Body of pancreas (tissue), 4 donors: ENCODE measurements at regions not wholly inside any gene's neighbourhood (a gene's known extent, or its start where the extent isn't known, plus 50 kb on each side); places are given as distances from the start of the nearest gene placed in this dataset. TPM values are rescaled to one million over a fixed set of nuclear protein-coding genes. Genes with fewer than 3 reads are reported as not detected.

Experiments
- ATAC-seq: fragments of 150-250 bp; one replicate; pipeline ENCODE4 v1.9.1; 2016
- DNase-seq, 4 donors: peaks; one replicate each; pipeline ENCODE4 v3.0.0-alpha.2; 2019
- H3K27ac ChIP-seq, 4 donors: fragments of 200-600 bp; sonication (generic); 1 replicate in 3 of 4; 2 replicates in 1 of 4; pipeline versions ENCODE4 v1.5.1 to v1.6.1; 2016 to 2019; ENCODE audit warnings: mild to moderate bottlenecking in 1 of 4, mixed read lengths in 1 of 4, moderate library complexity in 1 of 4
- H3K27me3 ChIP-seq, 2 donors: fragments of 200-600 bp; sonication (generic); one replicate each; pipeline ENCODE4 v1.6.0; 2016; ENCODE audit warnings: mild to moderate bottlenecking in 1 of 2
- H3K36me3 ChIP-seq, 2 donors: fragments of 200-600 bp; sonication (generic); replicated peaks in 1 of 2; 2 replicates each; pipeline ENCODE4 v1.5.1; 2016; ENCODE audit warnings: low read depth in 2 of 2; ENCODE audit not compliant: insufficient read depth in 1 of 2
- H3K4me1 ChIP-seq: fragments of 200-600 bp; sonication (generic); one replicate; pipeline ENCODE4 v1.6.0; 2016
- H3K4me3 ChIP-seq, 2 donors: fragments of 200-600 bp; sonication (generic); 1 replicate in 1 of 2; 2 replicates in 1 of 2; pipeline ENCODE4 v1.5.1; 2016 to 2019
- H3K9me3 ChIP-seq, 3 donors: fragments of 200-600 bp; sonication (generic); 1 replicate in 2 of 3; 2 replicates in 1 of 3; pipeline ENCODE4 v1.5.1; 2016
- POLR2A ChIP-seq, 3 donors: fragments of 450-650 bp; IDR thresholded peaks; one replicate each; pipeline ENCODE4 v1.6.1; 2016; ENCODE audit warnings: antibody characterized with exemption in 3 of 3, mild to moderate bottlenecking in 2 of 3
- WGBS, 2 donors: methylation state at CpG; one replicate each; pipeline ENCODE4 v1.1.5; 2017; 5-methylcytosine and 5-hydroxymethylcytosine counted together
- intact Hi-C: fragments of 100-400 bp; cut with DNase I; formaldehyde crosslinking; loops from one replicate; pipeline ENCODE4 v1.15.1; 2023
- small RNA-seq: library from RNA; depleted of rRNA; stranded (forward); fragments of <200 nt; gene quantifications from one replicate; pipeline ENCODE3, GENCODE V24; 2016
- TF ChIP-seq, protein P1 (sequence below), 7 experiments: fragments of 450-650 bp in 4 of 7; fragments of 200-600 bp in 3 of 7; sonication (generic) in 3 of 7; IDR thresholded peaks; one replicate each; pipeline ENCODE4 v1.5.1; 2016 to 2019; ENCODE audit warnings: antibody characterized with exemption in 7 of 7

DNA sequence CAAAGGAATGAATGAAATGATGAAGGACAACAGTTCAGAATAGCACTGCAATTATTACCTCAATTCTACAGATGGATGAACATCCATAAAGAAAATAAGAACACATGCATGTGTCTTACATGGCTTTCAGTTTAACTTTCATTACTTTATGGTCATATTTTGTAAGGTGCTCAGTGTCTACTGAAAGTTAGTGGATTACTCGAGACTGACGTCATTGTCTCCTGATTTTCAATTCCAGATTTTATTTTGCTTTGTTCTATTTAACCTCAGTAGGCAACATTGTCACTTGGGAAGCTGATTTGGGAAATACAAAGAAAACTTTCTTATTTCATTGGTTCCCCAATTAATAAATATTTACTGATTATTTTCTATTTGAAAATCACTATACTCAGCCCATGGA, 363.7 kb downstream of the CHSY3 start:
- ATAC-seq (no peak), DNase-seq (no peak)
- no peaks in the 10 kb centered on the region for H3K27me3 ChIP-seq
- TF ChIP-seq POLR2A (IDR thresholded peaks at IDR 0.05): no peak
- TF ChIP-seq, protein P1, sequence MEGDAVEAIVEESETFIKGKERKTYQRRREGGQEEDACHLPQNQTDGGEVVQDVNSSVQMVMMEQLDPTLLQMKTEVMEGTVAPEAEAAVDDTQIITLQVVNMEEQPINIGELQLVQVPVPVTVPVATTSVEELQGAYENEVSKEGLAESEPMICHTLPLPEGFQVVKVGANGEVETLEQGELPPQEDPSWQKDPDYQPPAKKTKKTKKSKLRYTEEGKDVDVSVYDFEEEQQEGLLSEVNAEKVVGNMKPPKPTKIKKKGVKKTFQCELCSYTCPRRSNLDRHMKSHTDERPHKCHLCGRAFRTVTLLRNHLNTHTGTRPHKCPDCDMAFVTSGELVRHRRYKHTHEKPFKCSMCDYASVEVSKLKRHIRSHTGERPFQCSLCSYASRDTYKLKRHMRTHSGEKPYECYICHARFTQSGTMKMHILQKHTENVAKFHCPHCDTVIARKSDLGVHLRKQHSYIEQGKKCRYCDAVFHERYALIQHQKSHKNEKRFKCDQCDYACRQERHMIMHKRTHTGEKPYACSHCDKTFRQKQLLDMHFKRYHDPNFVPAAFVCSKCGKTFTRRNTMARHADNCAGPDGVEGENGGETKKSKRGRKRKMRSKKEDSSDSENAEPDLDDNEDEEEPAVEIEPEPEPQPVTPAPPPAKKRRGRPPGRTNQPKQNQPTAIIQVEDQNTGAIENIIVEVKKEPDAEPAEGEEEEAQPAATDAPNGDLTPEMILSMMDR (IDR thresholded peaks at IDR 0.05): no peak
- no peaks in the 10 kb centered on the region for H3K36me3 ChIP-seq
- 83% methylated on average over 2 of the region's 2 CpGs for WGBS, 2 donors
- intact Hi-C loops: no loop called here
- H3K27ac ChIP-seq: no peak overlapping the region
- no peak overlapping the region for H3K4me3 ChIP-seq
- H3K4me1 ChIP-seq: no peaks in the 10 kb centered on the region
- H3K9me3 ChIP-seq: no peaks in the 10 kb centered on the region

DNA sequence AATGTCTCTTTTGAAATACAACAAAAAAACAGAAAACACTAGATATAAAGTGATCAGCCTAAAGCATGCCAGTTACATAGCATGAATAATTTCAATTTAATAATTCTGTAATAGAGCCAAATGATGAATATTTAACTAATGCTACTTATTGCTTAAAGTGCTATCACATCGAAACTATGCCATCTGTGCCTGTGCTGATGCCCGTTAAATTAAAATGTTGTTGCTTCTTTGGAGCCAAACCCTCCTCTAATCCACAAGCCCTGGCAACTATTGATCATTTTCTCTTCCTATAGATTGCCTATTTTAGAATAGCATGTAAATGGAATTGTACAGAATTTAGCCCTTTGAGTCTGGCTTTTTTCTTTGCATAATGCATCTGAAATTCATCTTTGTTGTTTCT, 356.2 kb downstream of the CHSY3 start:
- intact Hi-C loops: no loop called here
- H3K27ac ChIP-seq: no peak overlapping the region
- TF ChIP-seq POLR2A (IDR thresholded peaks at IDR 0.05): no peak
- TF ChIP-seq, protein P1 (IDR thresholded peaks at IDR 0.05): no peak
- H3K4me1 ChIP-seq: no peaks in the 10 kb centered on the region
- WGBS, 2 donors: 76 to 83% methylated on average over 2 of the region's 2 CpGs
- no peaks in the 10 kb centered on the region for H3K9me3 ChIP-seq
- H3K36me3 ChIP-seq: no peaks in the 10 kb centered on the region
- ATAC-seq (no peak), DNase-seq (no peak)
- no peaks in the 10 kb centered on the region for H3K27me3 ChIP-seq
- no peak overlapping the region for H3K4me3 ChIP-seq

DNA sequence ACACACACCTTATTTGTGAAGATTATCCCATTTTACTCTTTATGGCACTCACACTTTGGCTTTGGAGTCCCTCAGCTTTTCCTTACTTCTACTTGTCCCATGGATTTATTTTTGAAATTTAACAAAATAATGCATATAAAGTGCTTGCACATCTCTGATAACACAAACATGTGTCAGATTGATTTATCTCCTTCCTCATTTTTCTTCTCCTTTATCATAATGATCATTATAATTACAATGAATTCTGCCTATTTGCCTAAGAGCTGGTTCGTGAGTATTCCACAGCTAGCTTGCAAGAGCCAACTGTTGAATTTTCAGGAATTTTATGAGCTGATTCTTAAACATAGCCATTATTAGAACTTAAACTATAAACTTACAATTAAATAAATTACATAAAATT, 347.7 kb downstream of the CHSY3 start:
- Histone ChIP-seq H3K9me3 (no peaks in the 10 kb centered on the region), H3K4me1 (peaks cover 4% of the 10 kb centered on the region), H3K27me3 (no peaks in the 10 kb centered on the region), H3K4me3 (no peak overlapping the region), H3K27ac (no peak overlapping the region), H3K36me3 (no peaks in the 10 kb centered on the region)
- ATAC-seq (no peak), DNase-seq (no peak)
- intact Hi-C loops: no loop called here
- WGBS, 2 donors: 32 to 50% methylated on average over 1 of the region's 1 CpG
- no peak for TF ChIP-seq POLR2A (IDR thresholded peaks at IDR 0.05)
- TF ChIP-seq, protein P1 (IDR thresholded peaks at IDR 0.05): no peak

DNA sequence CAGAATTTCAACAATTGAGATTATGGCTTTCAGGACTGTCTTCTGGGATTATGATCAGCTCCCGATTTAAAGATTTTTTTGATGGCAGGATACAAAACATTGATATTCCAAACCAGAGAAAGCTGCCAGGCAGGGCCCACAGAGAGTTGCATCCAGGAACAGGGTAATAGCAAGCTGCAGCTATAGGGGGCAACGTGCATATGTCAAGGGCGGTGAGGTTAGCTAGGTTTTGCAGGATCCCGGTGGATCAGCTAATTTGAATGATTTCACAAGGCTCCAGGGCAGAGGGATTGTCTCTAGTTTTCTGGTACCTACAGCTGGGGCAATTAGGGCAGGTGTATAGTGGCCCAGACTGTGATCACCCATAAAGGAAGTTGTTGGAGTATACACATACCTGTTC, 339.4 kb downstream of the CHSY3 start:
- no peak for ATAC-seq
- 72 to 73% methylated on average over 4 of the region's 4 CpGs for WGBS, 2 donors
- H3K9me3 ChIP-seq: no peaks in the 10 kb centered on the region
- intact Hi-C loops: no loop called here
- no peaks in the 10 kb centered on the region for H3K4me1 ChIP-seq
- no peaks in the 10 kb centered on the region for H3K36me3 ChIP-seq
- no peak overlapping the region for H3K27ac ChIP-seq
- TF ChIP-seq POLR2A (IDR thresholded peaks at IDR 0.05): no peak
- TF ChIP-seq, protein P1 (IDR thresholded peaks at IDR 0.05): no peak
- no peak overlapping the region for H3K4me3 ChIP-seq
- DNase-seq: no peak
- H3K27me3 ChIP-seq: no peaks in the 10 kb centered on the region

DNA sequence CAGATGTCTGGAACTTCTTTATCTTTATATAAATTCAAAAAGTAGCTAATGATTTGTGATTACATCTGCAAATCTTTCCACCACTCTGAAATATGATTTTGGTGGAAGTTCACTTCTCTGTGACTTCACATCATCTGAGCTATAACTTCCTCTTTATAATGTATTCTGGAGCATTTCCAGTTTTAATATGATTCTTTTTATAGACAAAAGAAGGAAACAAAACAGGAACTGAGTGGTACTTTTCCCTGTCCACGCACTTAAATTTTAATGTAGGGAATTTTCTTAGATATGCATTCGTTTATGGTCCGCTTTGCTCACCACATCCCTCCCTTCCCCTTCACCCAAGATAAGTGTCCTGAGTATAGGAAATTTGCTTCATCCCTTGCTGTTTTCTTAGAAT, 333.5 kb downstream of the CHSY3 start:
- ATAC-seq (no peak), DNase-seq (no peak)
- no peaks in the 10 kb centered on the region for H3K4me1 ChIP-seq
- no peaks in the 10 kb centered on the region for H3K9me3 ChIP-seq
- H3K27ac ChIP-seq: no peak overlapping the region
- 57 to 74% methylated on average over 3 of the region's 3 CpGs for WGBS, 2 donors
- TF ChIP-seq POLR2A (IDR thresholded peaks at IDR 0.05): no peak
- TF ChIP-seq, protein P1 (IDR thresholded peaks at IDR 0.05): no peak
- H3K27me3 ChIP-seq: no peaks in the 10 kb centered on the region
- no peak overlapping the region for H3K4me3 ChIP-seq
- intact Hi-C loops: no loop called here
- no peaks in the 10 kb centered on the region for H3K36me3 ChIP-seq

Small RNA genes in the stretch of these regions (small RNA-seq; reads per million reads assigned to genes)
- gene AC113367.2: not detected
- not detected for gene RNU7-53P
